ENCODE measurements at regions not wholly inside any gene's neighbourhood (a gene's known extent, or its start where the extent isn't known, plus 50 kb on each side); places are given as distances from the start of the nearest gene placed in this dataset.

DNA sequence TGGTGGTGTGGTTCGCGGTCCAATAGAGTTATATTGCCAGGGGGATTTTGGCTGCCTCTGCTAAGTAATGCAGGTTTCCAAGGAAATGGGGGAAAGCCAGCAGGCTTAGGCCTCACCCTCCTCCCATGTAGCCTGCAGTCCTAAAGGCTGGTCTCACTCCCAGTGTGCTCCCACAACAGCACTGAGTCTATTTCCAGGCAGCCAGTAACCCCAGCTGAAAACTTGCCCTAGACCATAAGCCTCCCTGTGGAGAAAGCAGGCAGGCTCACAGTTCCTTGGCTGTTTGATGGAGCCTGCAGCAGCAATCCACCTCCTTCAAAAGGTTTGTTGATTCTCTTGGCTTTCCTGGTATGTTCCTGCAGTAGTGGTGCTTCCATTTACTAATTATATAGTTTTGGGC lies 220.0 kb upstream of the ZNF804B start:
- in situ Hi-C loops (cut with MboI; ENCODE audit: low pct_unique_long_range_greater_than_20kb, low sequenced_read_pairs), result no loop called here
- no peak for DNase-seq

DNA sequence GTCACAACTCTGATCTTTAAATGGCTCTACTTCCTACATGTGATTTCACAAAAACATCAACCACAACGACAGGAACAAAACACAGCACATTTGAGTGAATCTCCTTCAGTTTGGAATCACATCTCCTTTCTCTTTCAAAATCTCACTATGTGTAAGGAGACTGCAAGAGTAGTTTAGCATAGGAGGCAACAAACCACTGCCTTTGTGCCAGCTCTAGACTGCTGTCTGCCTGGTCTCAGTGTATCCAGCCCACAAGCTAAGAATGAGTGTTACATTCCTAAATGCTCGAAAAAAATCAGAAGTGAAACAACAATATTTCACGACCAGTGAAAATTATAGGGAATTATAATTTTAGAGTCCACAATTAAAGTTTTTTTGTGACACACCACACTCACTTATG lies 217.0 kb upstream of the STEAP4 start:
- no peak for DNase-seq
- in situ Hi-C loops (cut with MboI; ENCODE audit: low pct_unique_long_range_greater_than_20kb, low sequenced_read_pairs), result no loop called here

DNA sequence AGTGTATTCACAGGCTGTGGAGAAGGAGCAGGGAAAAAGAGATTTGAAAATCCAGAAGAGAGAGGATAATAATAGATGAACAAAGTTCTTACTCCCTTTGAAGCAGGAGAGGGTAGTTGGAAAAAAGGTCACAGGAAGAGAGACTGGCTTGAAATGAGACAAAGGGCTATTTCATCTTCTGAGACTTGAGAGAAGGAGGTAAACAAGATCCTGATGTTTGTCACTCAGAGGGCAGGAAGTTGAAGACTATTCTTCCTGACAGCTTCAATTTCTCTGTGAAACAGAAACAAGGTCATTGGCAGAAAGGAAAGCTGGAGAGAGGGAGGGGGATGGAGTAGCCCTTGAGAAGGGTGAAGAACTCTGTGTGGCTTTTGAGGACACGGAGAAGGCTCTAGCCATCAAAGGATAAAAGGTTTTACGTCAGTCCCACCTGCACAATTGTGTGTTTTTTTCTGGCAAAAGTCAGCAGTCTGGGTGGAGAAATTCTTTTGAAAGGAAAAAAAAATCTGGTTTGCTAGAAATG lies 216.1 kb upstream of the STEAP4 start:
- in situ Hi-C loops (cut with MboI; ENCODE audit: low pct_unique_long_range_greater_than_20kb, low sequenced_read_pairs), result no loop called here
- DNase-seq, result no peak

GRCh38 chr7:88516429-88516828 lies 209.7 kb upstream of the STEAP4 start:
- in situ Hi-C loops (cut with MboI; ENCODE audit: low pct_unique_long_range_greater_than_20kb, low sequenced_read_pairs), result no loop called here
- DNase-seq, result no peak

DNA sequence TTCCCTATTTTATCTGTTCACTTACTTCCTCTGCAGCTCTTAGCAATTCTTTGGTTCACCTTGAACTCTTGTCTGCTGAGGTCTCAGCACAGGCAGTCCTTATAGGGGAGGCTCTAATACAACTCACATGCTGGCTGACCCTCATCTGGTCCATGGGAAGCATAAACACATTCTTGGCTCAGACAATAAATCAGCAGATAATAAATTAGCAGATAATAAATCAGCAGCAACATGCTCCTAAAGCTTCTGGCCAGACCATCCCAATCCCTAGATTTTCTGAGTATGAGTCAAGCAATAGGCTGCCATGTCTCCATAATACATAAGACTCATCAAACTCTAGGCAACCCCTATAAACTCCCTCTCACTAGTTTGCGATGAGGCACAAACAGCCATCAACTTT lies 208.6 kb upstream of the STEAP4 start:
- in situ Hi-C loops (cut with MboI; ENCODE audit: low pct_unique_long_range_greater_than_20kb, low sequenced_read_pairs), result no loop called here
- DNase-seq, result no peak

- in situ Hi-C loops (cut with MboI; ENCODE audit: low pct_unique_long_range_greater_than_20kb, low sequenced_read_pairs), result no loop called here
- DNase-seq, result no peak
Measured at GRCh38 chr7:88509341-88509740, 202.6 kb upstream of the STEAP4 start.

DNA sequence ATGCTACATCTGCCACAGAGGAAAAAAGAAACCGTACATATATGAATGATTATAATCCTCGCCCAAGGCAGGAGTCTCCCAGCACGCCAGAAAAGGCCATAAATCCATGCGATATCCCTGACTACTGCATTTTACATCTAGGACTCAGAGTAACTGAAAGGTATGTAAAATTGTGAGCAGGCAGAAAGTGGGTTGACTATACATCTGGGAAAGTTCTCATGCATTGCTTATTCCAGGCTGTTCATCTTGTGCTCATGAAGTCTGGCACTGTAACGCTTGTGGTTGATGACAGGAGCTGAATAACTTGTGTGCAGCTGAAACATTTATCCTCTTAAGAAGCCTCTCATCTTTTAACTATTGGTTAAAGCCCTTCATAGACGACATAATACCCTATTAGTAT lies 193.4 kb upstream of the STEAP4 start:
- DNase-seq, result no peak
- in situ Hi-C loops (cut with MboI; ENCODE audit: low pct_unique_long_range_greater_than_20kb, low sequenced_read_pairs), result no loop called here

DNA sequence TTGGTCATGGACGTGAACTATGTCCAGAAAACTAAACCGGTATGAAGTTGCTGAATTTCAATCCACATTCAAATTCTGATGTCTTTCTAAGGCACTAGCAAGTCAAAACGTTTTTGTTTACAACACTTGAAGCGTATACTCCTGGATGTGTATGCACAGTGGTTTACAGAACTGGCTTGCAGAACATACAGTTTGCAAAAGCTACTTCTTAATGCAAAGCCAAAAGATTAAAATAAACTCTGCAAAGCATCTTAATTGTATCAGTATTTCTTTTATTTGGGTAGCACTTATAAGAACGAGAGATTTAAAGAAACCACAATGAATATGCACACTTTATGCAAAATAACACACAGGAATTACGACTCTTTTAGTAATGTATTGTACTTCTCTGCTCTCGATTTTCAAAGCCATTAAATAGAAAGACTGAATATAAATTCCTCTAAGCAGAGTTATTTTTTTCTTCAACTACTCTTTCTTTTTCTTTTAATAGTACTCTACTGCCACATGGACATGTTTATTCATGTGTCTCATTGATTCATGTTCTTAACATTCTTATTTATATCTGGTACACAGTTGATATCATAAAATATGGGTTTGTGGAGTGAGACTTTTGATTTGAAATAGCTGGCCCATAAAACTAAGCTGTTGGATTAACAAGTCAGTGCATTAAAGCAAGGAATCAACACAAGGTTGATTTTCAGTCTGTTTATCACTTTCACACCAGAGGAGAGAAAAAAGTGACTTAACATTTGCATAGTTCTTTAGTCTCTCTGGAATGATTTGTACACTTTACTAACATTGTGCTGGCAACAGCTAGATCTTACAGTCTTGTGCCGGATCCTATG lies 189.4 kb upstream of the STEAP4 start:
- DNase-seq, result no peak
- in situ Hi-C loops (cut with MboI; ENCODE audit: low pct_unique_long_range_greater_than_20kb, low sequenced_read_pairs), result no loop called here

DNA sequence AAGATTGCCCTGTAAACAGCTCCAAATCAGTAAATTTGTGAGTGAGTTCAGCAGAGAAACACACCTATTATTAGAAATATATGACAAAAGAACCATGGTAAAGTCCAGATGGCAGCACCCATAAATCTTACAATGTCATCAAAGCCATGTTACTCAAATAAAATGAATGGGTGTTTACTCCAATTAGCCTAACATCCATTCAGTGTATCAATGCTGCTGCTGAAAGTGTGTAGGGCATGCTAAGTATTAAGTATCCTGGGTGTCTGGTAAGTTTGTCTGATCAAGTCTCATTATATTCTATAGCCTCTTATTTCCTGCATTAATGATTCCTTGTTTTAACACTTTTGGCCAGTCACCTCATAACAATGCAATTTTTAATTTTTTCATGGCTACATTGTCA lies 185.5 kb upstream of the STEAP4 start:
- in situ Hi-C loops (cut with MboI; ENCODE audit: low pct_unique_long_range_greater_than_20kb, low sequenced_read_pairs), result no loop called here
- DNase-seq, result no peak

- in situ Hi-C loops (cut with MboI; ENCODE audit: low pct_unique_long_range_greater_than_20kb, low sequenced_read_pairs), result no loop called here
Measured at GRCh38 chr7:88490874-88491273, 184.2 kb upstream of the STEAP4 start.

GRCh38 chr7:88490161-88490560 lies 183.5 kb upstream of the STEAP4 start:
- in situ Hi-C loops (cut with MboI; ENCODE audit: low pct_unique_long_range_greater_than_20kb, low sequenced_read_pairs), result no loop called here

More at GRCh38 chr7:88490874-88491273, 184.2 kb upstream of the STEAP4 start:
- DNase-seq, result no peak

GRCh38 chr7:88485821-88486220 lies 179.1 kb upstream of the STEAP4 start:
- DNase-seq, result no peak
- in situ Hi-C loops (cut with MboI; ENCODE audit: low pct_unique_long_range_greater_than_20kb, low sequenced_read_pairs), result no loop called here

More at GRCh38 chr7:88490161-88490560, 183.5 kb upstream of the STEAP4 start:
- DNase-seq, result no peak

GRCh38 chr7:88484551-88484950 lies 177.9 kb upstream of the STEAP4 start:
- DNase-seq, result no peak
- in situ Hi-C loops (cut with MboI; ENCODE audit: low pct_unique_long_range_greater_than_20kb, low sequenced_read_pairs), result no loop called here

GRCh38 chr7:88480896-88481295 lies 174.2 kb upstream of the STEAP4 start:
- no peak for DNase-seq
- in situ Hi-C loops (cut with MboI; ENCODE audit: low pct_unique_long_range_greater_than_20kb, low sequenced_read_pairs), result no loop called here

GRCh38 chr7:88480271-88480670 lies 173.6 kb upstream of the STEAP4 start:
- no peak for DNase-seq
- in situ Hi-C loops (cut with MboI; ENCODE audit: low pct_unique_long_range_greater_than_20kb, low sequenced_read_pairs), result no loop called here

DNA sequence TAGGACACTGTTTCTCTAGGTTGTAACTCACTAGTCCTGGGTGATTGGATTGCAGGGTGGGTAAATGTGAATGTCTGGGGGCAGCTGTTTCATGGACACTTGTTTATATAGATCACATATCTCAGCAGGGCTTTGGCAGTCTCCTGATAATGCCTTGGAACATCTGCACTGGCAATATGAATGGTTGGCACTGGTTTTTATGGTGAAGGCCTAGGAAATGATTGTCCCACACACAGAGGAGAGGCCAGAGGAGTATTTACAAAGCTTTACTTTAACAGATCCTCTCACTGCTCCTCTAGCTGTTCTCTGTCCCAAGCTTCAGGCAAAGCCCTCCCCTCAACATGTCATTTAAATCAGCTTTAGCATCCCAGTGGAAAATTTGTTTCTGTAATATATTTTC lies 171.3 kb upstream of the STEAP4 start:
- no peak for DNase-seq
- in situ Hi-C loops (cut with MboI; ENCODE audit: low pct_unique_long_range_greater_than_20kb, low sequenced_read_pairs), result no loop called here

DNA sequence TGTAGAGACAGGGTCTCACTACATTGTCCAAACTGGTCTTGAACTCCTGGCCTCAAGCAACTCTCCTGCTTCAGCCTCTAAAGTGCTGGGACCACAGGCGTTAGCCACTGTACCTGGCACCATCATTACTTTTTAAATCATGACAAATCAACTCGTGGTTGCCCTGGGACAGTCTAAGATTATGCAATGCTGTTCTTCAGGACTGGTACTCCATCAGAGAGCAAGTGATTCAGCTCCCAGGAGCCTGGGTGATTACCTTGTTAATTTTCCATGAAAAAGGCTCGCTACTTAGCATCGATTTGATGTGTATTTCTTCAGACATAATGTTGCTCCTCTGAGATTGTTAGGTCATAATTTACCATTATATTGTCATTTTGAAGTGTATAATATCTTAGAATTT lies 158.9 kb upstream of the STEAP4 start:
- no peak for DNase-seq
- in situ Hi-C loops (cut with MboI; ENCODE audit: low pct_unique_long_range_greater_than_20kb, low sequenced_read_pairs), result no loop called here

DNA sequence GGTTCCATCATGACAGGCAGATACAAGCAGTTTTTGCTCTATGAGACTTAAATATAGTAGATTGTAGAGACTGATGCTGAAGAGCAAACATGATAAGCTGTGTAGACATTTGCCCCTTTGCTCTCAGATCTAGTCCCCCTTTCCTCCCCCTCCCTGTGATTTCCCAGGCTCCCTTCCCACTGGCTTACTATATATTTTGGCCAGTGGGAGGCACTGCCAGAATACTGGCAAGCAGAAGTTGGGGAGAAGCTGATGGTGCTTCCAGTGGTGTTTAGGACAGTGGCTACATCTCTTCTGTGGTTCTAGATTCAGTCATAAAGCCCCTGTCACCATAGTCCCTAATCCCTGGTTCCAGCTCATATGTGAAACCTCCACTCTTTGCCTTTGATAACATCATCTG lies 156.1 kb upstream of the STEAP4 start:
- no peak for DNase-seq
- in situ Hi-C loops (cut with MboI; ENCODE audit: low pct_unique_long_range_greater_than_20kb, low sequenced_read_pairs), result no loop called here

DNA sequence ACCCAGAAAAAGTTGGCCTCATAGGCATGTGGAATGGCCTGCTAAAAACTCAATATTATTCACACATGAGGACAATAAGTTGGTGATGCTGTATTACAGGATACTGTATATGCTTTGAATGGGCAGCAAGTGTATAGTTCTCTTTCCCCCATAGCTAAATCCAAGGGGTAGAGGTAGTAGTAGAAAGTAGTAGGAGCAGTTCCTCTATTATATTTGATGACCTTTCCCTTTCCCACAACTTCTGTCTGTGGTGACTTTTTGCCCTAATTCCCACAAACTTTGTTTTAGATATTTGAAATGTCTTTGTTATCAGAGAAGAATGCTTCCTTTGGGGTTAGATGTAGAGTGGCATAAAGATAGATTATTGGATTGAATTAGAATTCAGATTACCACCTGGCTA lies 154.0 kb upstream of the STEAP4 start:
- in situ Hi-C loops (cut with MboI; ENCODE audit: low pct_unique_long_range_greater_than_20kb, low sequenced_read_pairs), result no loop called here
- DNase-seq, result no peak

DNA sequence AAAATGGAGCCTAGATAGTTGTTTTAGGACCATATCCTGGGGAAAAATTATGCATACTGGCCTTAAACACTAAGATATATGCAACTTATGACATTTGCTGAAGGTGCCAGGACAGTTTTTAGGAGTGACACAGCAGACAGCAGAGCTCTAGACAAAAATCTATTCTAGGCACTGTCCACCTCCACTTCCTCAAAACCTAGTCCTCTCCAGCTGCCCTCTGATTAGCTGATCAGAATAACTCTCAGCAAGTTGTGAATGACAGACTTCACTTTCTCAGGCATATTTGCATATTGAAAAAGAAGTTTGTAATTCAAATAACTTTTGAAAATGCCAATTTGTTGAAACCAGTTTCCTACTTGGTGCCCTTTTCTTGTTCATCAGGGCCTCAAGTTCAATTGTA lies 152.3 kb upstream of the STEAP4 start:
- in situ Hi-C loops (cut with MboI; ENCODE audit: low pct_unique_long_range_greater_than_20kb, low sequenced_read_pairs), result no loop called here

DNA sequence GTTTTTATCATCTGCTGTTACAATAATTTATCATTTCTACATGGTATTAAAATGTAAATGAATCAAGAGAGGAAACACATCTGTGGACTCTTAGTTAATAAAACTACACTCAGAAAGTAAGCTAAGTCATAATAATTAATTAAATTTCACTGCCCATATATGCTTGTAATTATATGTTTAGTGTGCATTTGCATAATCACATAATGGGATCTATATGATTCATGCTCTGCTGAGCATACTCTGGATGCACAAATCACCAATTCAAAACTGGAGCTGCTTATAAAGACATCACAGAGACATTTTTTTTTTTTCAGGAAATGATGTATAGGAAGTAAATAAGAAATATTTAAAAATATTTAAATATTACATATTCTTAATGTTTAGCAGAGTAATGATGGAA lies 151.6 kb upstream of the STEAP4 start:
- no peak for DNase-seq
- in situ Hi-C loops (cut with MboI; ENCODE audit: low pct_unique_long_range_greater_than_20kb, low sequenced_read_pairs), result no loop called here

More for the DNA sequence above, 152.3 kb upstream of the STEAP4 start:
- DNase-seq, result no peak
